Testis (tissue), 2 donors: ENCODE measurements at regions not wholly inside any gene's neighbourhood (a gene's known extent, or its start where the extent isn't known, plus 50 kb on each side); places are given as distances from the start of the nearest gene placed in this dataset.

Experiments
- DNase-seq: peaks from one replicate; pipeline ENCODE4 v3.0.0-alpha.2; 2019
- H3K27ac ChIP-seq, 2 donors: fragments of 200-600 bp; sonication (generic); one replicate each; pipeline ENCODE4 v1.5.1; 2019
- H3K27me3 ChIP-seq: fragments of 200-600 bp; sonication (generic); one replicate; pipeline ENCODE4 v1.5.1; 2019
- H3K36me3 ChIP-seq: fragments of 200-600 bp; sonication (generic); one replicate; pipeline ENCODE4 v1.5.1; 2017; ENCODE audit warnings: low read depth; ENCODE audit errors: missing control alignments
- H3K4me1 ChIP-seq: fragments of 200-600 bp; sonication (generic); one replicate; pipeline ENCODE4 v1.5.1; 2019
- H3K4me3 ChIP-seq, 2 donors: fragments of 200-600 bp; sonication (generic); one replicate each; pipeline ENCODE4 v1.5.1; 2017 to 2019
- H3K9me3 ChIP-seq: fragments of 200-600 bp; sonication (generic); one replicate; pipeline ENCODE4 v1.5.1; 2017
- POLR2A ChIP-seq: fragments of 450-650 bp; IDR thresholded peaks from one replicate; pipeline ENCODE4 v1.6.1; 2017; ENCODE audit warnings: antibody characterized with exemption, mild to moderate bottlenecking, moderate library complexity
- WGBS, 2 donors: methylation state at CpG; one replicate each; pipeline ENCODE4 v1.1.5; 2018; 5-methylcytosine and 5-hydroxymethylcytosine counted together
- intact Hi-C: fragments of 100-400 bp; cut with DNase I; formaldehyde crosslinking; loops from one replicate; pipeline ENCODE4 v1.15.1; 2023; ENCODE audit warnings: low total_unique reads
- TF ChIP-seq, protein P1 (sequence below), 3 experiments: fragments of 450-650 bp in 2 of 3; fragments of 200-600 bp in 1 of 3; sonication (generic) in 1 of 3; IDR thresholded peaks; one replicate each; pipeline ENCODE4 v1.5.1; 2016 to 2019; ENCODE audit warnings: antibody characterized with exemption in 3 of 3, mild to moderate bottlenecking in 2 of 3, moderate library complexity in 1 of 3

DNA sequence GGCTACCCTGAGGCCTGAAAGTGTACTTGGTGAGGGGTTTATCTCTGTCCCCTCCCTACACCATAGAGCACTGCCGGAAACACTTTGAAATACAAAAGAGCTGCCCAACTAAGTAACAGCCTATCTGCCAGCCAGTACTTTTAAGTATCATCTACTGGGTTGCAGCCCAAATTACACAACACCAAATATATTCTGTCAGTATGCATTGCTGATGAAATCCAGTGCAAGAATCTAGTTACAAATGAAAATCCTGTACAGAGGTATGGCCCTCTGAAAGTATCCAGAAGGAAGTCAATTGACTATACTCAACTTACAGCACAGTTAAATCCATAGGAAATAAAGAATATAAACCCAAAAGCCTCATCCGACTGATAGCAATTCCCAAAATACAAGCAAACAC, 280.8 kb downstream of the CCDC85A start:
- 89 to 97% methylated on average over 2 of the region's 2 CpGs for WGBS, 2 donors
- no peak for DNase-seq
- H3K27ac ChIP-seq, result no peak overlapping the region
- intact Hi-C loops, result no loop called here
- TF ChIP-seq, protein P1, sequence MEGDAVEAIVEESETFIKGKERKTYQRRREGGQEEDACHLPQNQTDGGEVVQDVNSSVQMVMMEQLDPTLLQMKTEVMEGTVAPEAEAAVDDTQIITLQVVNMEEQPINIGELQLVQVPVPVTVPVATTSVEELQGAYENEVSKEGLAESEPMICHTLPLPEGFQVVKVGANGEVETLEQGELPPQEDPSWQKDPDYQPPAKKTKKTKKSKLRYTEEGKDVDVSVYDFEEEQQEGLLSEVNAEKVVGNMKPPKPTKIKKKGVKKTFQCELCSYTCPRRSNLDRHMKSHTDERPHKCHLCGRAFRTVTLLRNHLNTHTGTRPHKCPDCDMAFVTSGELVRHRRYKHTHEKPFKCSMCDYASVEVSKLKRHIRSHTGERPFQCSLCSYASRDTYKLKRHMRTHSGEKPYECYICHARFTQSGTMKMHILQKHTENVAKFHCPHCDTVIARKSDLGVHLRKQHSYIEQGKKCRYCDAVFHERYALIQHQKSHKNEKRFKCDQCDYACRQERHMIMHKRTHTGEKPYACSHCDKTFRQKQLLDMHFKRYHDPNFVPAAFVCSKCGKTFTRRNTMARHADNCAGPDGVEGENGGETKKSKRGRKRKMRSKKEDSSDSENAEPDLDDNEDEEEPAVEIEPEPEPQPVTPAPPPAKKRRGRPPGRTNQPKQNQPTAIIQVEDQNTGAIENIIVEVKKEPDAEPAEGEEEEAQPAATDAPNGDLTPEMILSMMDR (IDR thresholded peaks at IDR 0.05), result no peak
- no peak for TF ChIP-seq POLR2A
- H3K36me3 ChIP-seq, result no peaks in the 10 kb centered on the region
- no peaks in the 10 kb centered on the region for H3K9me3 ChIP-seq
- H3K4me3 ChIP-seq, result no peak overlapping the region
- H3K27me3 ChIP-seq, result no peaks in the 10 kb centered on the region
- H3K4me1 ChIP-seq, result no peaks in the 10 kb centered on the region

DNA sequence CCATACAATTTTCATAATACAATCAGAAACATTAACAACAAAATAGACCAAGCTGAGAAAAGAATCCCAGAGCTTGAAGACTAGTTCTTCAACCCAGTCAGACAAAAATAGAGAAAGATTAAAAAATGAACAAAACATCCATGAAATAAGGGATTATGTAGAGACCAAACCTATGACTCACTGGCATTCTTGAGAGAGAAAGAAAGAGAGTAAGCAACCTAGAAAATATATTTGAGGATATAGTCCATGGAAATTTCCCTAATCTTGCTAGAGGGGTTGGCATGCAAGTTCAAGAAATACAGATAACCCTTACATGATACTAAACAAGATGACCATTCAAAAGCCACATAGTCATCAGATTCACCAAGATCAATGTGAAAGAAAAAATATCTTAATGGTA, 281.7 kb downstream of the CCDC85A start:
- Histone ChIP-seq H3K27ac (no peak overlapping the region), H3K9me3 (no peaks in the 10 kb centered on the region), H3K27me3 (no peaks in the 10 kb centered on the region), H3K4me1 (no peaks in the 10 kb centered on the region), H3K4me3 (no peak overlapping the region), H3K36me3 (no peaks in the 10 kb centered on the region)
- no peak for TF ChIP-seq POLR2A
- TF ChIP-seq, protein P1 (IDR thresholded peaks at IDR 0.05), result no peak
- DNase-seq, result no peak
- intact Hi-C loops, result no loop called here

- no peaks in the 10 kb centered on the region for H3K27me3 ChIP-seq
- no peak overlapping the region for H3K4me3 ChIP-seq
- no peaks in the 10 kb centered on the region for H3K36me3 ChIP-seq
- H3K27ac ChIP-seq, result no peak overlapping the region
- no peaks in the 10 kb centered on the region for H3K9me3 ChIP-seq
- DNase-seq, result no peak
- no peak for TF ChIP-seq POLR2A
- TF ChIP-seq, protein P1 (IDR thresholded peaks at IDR 0.05), result no peak
- no peaks in the 10 kb centered on the region for H3K4me1 ChIP-seq
- intact Hi-C loops, result no loop called here
Observed at GRCh38 chr2:56473524-56473923, 289.7 kb downstream of the CCDC85A start.

DNA sequence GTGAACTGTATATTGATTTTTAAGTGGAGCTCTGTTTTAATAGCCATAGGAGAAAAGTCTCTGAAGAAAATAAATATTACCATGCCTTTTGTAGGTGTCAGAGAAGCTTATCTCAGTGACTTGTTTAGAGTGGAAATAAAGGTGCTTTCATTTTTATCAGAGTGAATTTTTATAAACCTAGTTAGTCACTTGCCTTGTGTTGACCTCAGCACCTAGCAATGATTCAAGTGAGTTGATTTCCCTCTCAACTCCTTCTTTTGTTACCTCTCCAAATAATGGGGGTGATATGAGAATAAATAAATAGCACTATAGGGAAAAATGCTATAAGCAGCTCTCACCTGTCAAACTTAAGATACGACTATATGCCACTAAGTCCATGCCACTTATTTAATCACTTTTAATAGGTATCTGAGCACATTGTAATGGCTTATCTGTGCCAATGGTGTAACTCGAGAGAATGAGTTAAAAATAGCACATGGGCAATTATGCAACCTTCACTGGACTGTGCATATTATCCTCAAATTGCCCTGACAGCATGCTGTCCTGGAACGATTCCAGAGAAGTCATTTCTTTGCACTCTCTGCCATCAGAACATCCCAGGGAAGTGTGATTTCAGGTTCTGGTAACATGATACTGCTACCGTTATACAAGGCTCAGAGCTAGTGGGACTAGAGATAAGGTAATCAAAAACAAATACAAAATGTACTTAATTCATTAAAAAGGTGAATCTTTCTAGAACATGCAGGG, 290.8 kb downstream of the CCDC85A start:
- no peaks in the 10 kb centered on the region for H3K27me3 ChIP-seq
- no peak overlapping the region for H3K27ac ChIP-seq
- no peaks in the 10 kb centered on the region for H3K36me3 ChIP-seq
- WGBS, 2 donors, result 28 to 32% methylated on average over 4 of the region's 4 CpGs
- H3K4me1 ChIP-seq, result no peaks in the 10 kb centered on the region
- intact Hi-C loops, result no loop called here
- no peak for DNase-seq
- H3K4me3 ChIP-seq, result no peak overlapping the region
- TF ChIP-seq POLR2A, result no peak
- TF ChIP-seq, protein P1 (IDR thresholded peaks at IDR 0.05), result no peak
- no peaks in the 10 kb centered on the region for H3K9me3 ChIP-seq

DNA sequence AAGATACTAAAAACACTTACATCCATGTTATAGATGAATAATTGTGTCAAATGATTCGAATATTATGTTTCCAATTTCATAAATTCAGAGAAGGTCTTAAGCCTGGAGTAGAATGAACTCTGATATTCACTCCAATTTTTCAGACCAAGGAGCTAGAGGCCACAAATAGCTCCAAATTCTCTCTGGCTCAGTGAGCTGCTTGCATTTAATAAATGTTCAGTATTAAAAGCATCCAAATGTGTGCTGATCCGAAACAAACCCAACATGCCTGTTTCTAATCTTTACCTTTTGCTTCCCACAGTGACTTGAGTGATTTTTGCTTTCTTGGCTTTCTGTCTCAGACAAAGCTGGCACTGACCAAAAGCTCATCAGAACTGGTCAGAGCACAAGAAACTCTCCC, 291.4 kb downstream of the CCDC85A start:
- H3K27ac ChIP-seq, result no peak overlapping the region
- 77% methylated on average over 2 of the region's 2 CpGs for WGBS, 2 donors
- H3K36me3 ChIP-seq, result no peaks in the 10 kb centered on the region
- no peaks in the 10 kb centered on the region for H3K27me3 ChIP-seq
- H3K9me3 ChIP-seq, result no peaks in the 10 kb centered on the region
- H3K4me3 ChIP-seq, result no peak overlapping the region
- intact Hi-C loops, result no loop called here
- no peaks in the 10 kb centered on the region for H3K4me1 ChIP-seq
- no peak for DNase-seq
- no peak for TF ChIP-seq POLR2A
- TF ChIP-seq, protein P1 (IDR thresholded peaks at IDR 0.05), result no peak
